PFSK-1 (cell line): ENCODE measurements at regions not wholly inside any gene's neighbourhood (a gene's known extent, or its start where the extent isn't known, plus 50 kb on each side); places are given as distances from the start of the nearest gene placed in this dataset.

Experiments
- FOXP2 ChIP-seq: optimal IDR thresholded peaks from 2 replicates; pipeline ENCODE3; 2011; ENCODE audit warnings: borderline replicate concordance, control low read depth, inconsistent platforms; ENCODE audit not compliant: insufficient read depth; ENCODE audit errors: extremely low read length, extremely low read depth
- POLR2AphosphoS5 ChIP-seq: IDR thresholded peaks from 2 replicates; pipeline ENCODE4 v1.6.1; 2012; ENCODE audit warnings: low read depth, mild to moderate bottlenecking, control low read depth, low read length, moderate library complexity
- REST ChIP-seq, 2 experiments: IDR thresholded peaks; 2 replicates each; pipeline versions ENCODE4 v1.6.1 to v1.8.0; 2011 to 2012; ENCODE audit warnings: low read depth in 2 of 2, low read length in 2 of 2, control low read depth in 1 of 2, inconsistent platforms in 1 of 2, mild to moderate bottlenecking in 1 of 2, moderate library complexity in 1 of 2; ENCODE audit not compliant: insufficient read depth in 1 of 2
- SIN3A ChIP-seq: IDR thresholded peaks from 2 replicates; pipeline ENCODE4 v1.6.1; 2012; ENCODE audit warnings: mild to moderate bottlenecking, low read length, moderate library complexity, borderline replicate concordance; ENCODE audit not compliant: insufficient read depth
- TAF1 ChIP-seq: IDR thresholded peaks from 2 replicates; pipeline ENCODE4 v1.6.1; 2012; ENCODE audit warnings: low read length, control low read depth, borderline replicate concordance; ENCODE audit not compliant: insufficient read depth

- TF ChIP-seq REST (IDR thresholded peaks at IDR 0.05; ENCODE audit: insufficient read depth in 1 of 2, low read depth in 2 of 2, low read length in 2 of 2) (no peak), TAF1 (no peak), SIN3A (no peak), POLR2AphosphoS5 (no peak), FOXP2 (no peak)
These were observed 469.3 kb downstream of the XYLT1 start for GRCh38 chr16:17001471-17001870.
